HG03139 (cell line): ENCODE measurements at regions not wholly inside any gene's neighbourhood (a gene's known extent, or its start where the extent isn't known, plus 50 kb on each side); places are given as distances from the start of the nearest gene placed in this dataset.

ENCODE experiments used
- ATAC-seq: cut with Tn5 transposase; IDR thresholded peaks from one replicate; pipeline ENCODE4 v1.9.1; 2021; ENCODE audit not compliant: unreplicated experiment

- ATAC-seq = no peak
These were observed 1061.6 kb upstream of the FAM98A start for GRCh38 chr2:34660741-34661140.

GRCh38 chr2:34656632-34657031, 1057.5 kb upstream of the FAM98A start:
- peak; percentile 87 for ATAC-seq

- no peak for ATAC-seq
These were observed 1053.5 kb upstream of the FAM98A start for GRCh38 chr2:34652636-34653035.

- ATAC-seq = no peak
These were observed 1047.8 kb upstream of the FAM98A start for GRCh38 chr2:34646901-34647300.

GRCh38 chr2:34632327-34632726, 1033.2 kb upstream of the FAM98A start:
- ATAC-seq = no peak

- ATAC-seq = no peak
These were observed 1027.9 kb upstream of the FAM98A start for GRCh38 chr2:34627003-34627402.

- ATAC-seq = no peak
These were observed 1005.1 kb upstream of the FAM98A start for GRCh38 chr2:34604164-34604563.

- ATAC-seq = no peak
These were observed 1003.2 kb upstream of the FAM98A start for GRCh38 chr2:34602262-34602661.

GRCh38 chr2:34601561-34601960, 1002.5 kb upstream of the FAM98A start:
- no peak for ATAC-seq

GRCh38 chr2:34578641-34579040, 979.5 kb upstream of the FAM98A start:
- ATAC-seq = no peak

GRCh38 chr2:34570266-34570872, 971.3 kb upstream of the FAM98A start:
- no peak for ATAC-seq

- ATAC-seq = no peak
These were observed 968.0 kb upstream of the FAM98A start for GRCh38 chr2:34567128-34567527.

- no peak for ATAC-seq
These were observed 953.2 kb upstream of the FAM98A start for GRCh38 chr2:34552337-34552736.

GRCh38 chr2:34549710-34550345, 950.7 kb upstream of the FAM98A start:
- ATAC-seq = no peak

- ATAC-seq = no peak
These were observed 948.8 kb upstream of the FAM98A start for GRCh38 chr2:34547900-34548299.

- no peak for ATAC-seq
These were observed 948.2 kb upstream of the FAM98A start for GRCh38 chr2:34547340-34547739.

GRCh38 chr2:34545486-34546136, 946.5 kb upstream of the FAM98A start:
- no peak for ATAC-seq

GRCh38 chr2:34534761-34535160, 935.7 kb upstream of the FAM98A start:
- ATAC-seq = no peak

- no peak for ATAC-seq
These were observed 935.2 kb upstream of the FAM98A start for GRCh38 chr2:34534341-34534740.

GRCh38 chr2:34533585-34534183, 934.6 kb upstream of the FAM98A start:
- no peak for ATAC-seq

GRCh38 chr2:34529965-34530364, 930.9 kb upstream of the FAM98A start:
- ATAC-seq = no peak

GRCh38 chr2:34523958-34524514, 924.9 kb upstream of the FAM98A start:
- ATAC-seq = no peak
